H9 (cell line): ENCODE measurements at regions not wholly inside any gene's neighbourhood (a gene's known extent, or its start where the extent isn't known, plus 50 kb on each side); places are given as distances from the start of the nearest gene placed in this dataset.

Source experiments
- DNase-seq: peaks from one replicate; pipeline ENCODE4 v3.0.0-alpha.2; 2017
- H2AFZ ChIP-seq: one replicate; pipeline ENCODE4 v1.6.1; 2013; ENCODE audit warnings: mild to moderate bottlenecking, low read length, control low read depth, moderate library complexity
- H2AK5ac ChIP-seq: 2 replicates; pipeline ENCODE4 v1.6.1; 2013; ENCODE audit warnings: low read length, control low read depth, mixed read lengths; ENCODE audit not compliant: insufficient read length
- H2BK120ac ChIP-seq: one replicate; pipeline ENCODE4 v1.6.1; 2013; ENCODE audit warnings: low read depth, mild to moderate bottlenecking, low read length, control low read depth, inconsistent platforms; ENCODE audit not compliant: poor library complexity, severe bottlenecking
- H2BK12ac ChIP-seq: 2 replicates; pipeline ENCODE4 v1.6.1; 2013; ENCODE audit warnings: low read length, control low read depth, mixed read lengths, low read depth; ENCODE audit not compliant: insufficient read length
- H2BK15ac ChIP-seq: 2 replicates; pipeline ENCODE4 v1.6.1; 2013; ENCODE audit warnings: low read depth, low read length, control low read depth
- H2BK20ac ChIP-seq: one replicate; pipeline ENCODE4 v1.6.1; 2013; ENCODE audit warnings: low read depth, mild to moderate bottlenecking, low read length, control low read depth, inconsistent platforms; ENCODE audit not compliant: poor library complexity, severe bottlenecking
- H2BK5ac ChIP-seq: 2 replicates; pipeline ENCODE4 v1.6.1; 2013; ENCODE audit warnings: low read length, control low read depth, mixed read lengths; ENCODE audit not compliant: insufficient read length
- H3K14ac ChIP-seq: 2 replicates; pipeline ENCODE4 v1.6.1; 2013; ENCODE audit warnings: low read length, control low read depth; ENCODE audit not compliant: insufficient read depth
- H3K18ac ChIP-seq: 2 replicates; pipeline ENCODE4 v1.6.1; 2013; ENCODE audit warnings: low read depth, mild to moderate bottlenecking, mixed read lengths, low read length, control low read depth; ENCODE audit not compliant: insufficient read length
- H3K23ac ChIP-seq: 2 replicates; pipeline ENCODE4 v1.6.1; 2013; ENCODE audit warnings: low read length, control low read depth, mixed read lengths, low read depth; ENCODE audit not compliant: insufficient read length
- H3K23me2 ChIP-seq: 2 replicates; pipeline ENCODE4 v1.6.1; 2013; ENCODE audit warnings: low read depth, mild to moderate bottlenecking, mixed read lengths, low read length, control low read depth; ENCODE audit not compliant: insufficient read length, poor library complexity, severe bottlenecking
- H3K27ac ChIP-seq: 2 replicates; pipeline ENCODE4 v1.5.1; 2013; ENCODE audit warnings: low read length, control low read depth, mixed read lengths, low read depth; ENCODE audit not compliant: insufficient read length
- H3K27me3 ChIP-seq: 2 replicates; pipeline ENCODE4 v1.6.1; 2013; ENCODE audit warnings: low read length, control low read depth, inconsistent platforms; ENCODE audit not compliant: insufficient read depth
- H3K4ac ChIP-seq: 2 replicates; pipeline ENCODE4 v1.6.1; 2013; ENCODE audit warnings: low read depth, mild to moderate bottlenecking, control low read depth, inconsistent platforms, low read length, moderate library complexity
- H3K4me1 ChIP-seq: 2 replicates; pipeline ENCODE4 v1.6.1; 2013; ENCODE audit warnings: low read length, control low read depth, inconsistent platforms; ENCODE audit not compliant: insufficient read depth
- H3K4me2 ChIP-seq: 2 replicates; pipeline ENCODE4 v1.6.1; 2013; ENCODE audit warnings: low read length, control low read depth, mixed read lengths; ENCODE audit not compliant: insufficient read length, insufficient read depth
- H3K56ac ChIP-seq: 2 replicates; pipeline ENCODE4 v1.6.1; 2013; ENCODE audit warnings: low read depth, mild to moderate bottlenecking, mixed read lengths, low read length, control low read depth; ENCODE audit not compliant: insufficient read length
- H3K79me1 ChIP-seq: 2 replicates; pipeline ENCODE4 v1.6.1; 2013; ENCODE audit warnings: low read depth, mild to moderate bottlenecking, moderate library complexity, low read length, control low read depth, inconsistent platforms; ENCODE audit not compliant: insufficient read depth, poor library complexity, severe bottlenecking
- H3K79me2 ChIP-seq: 2 replicates; pipeline ENCODE4 v1.6.1; 2013; ENCODE audit warnings: low read length, control low read depth, inconsistent platforms; ENCODE audit not compliant: insufficient read depth
- H3K9ac ChIP-seq: 2 replicates; pipeline ENCODE4 v1.6.1; 2013; ENCODE audit warnings: low read length, control low read depth, mixed read lengths; ENCODE audit not compliant: insufficient read length; ENCODE audit errors: extremely low read depth
- H3K9me3 ChIP-seq: one replicate; pipeline ENCODE4 v1.6.1; 2013; ENCODE audit warnings: low read depth, low read length, inconsistent platforms; ENCODE audit not compliant: control insufficient read depth
- H3T11ph ChIP-seq: one replicate; pipeline ENCODE4 v1.6.1; 2013; ENCODE audit warnings: mild to moderate bottlenecking, low read length, control low read depth, inconsistent platforms
- H4K20me1 ChIP-seq: one replicate; pipeline ENCODE4 v1.6.1; 2013; ENCODE audit not compliant: control insufficient read depth, insufficient read length, insufficient read depth
- H4K5ac ChIP-seq: 2 replicates; pipeline ENCODE4 v1.6.1; 2013; ENCODE audit warnings: low read depth, mild to moderate bottlenecking, mixed read lengths, low read length, control low read depth; ENCODE audit not compliant: insufficient read length
- H4K8ac ChIP-seq: replicated peaks from 2 replicates; pipeline ENCODE4 v1.6.1; 2013; ENCODE audit warnings: low read length, control low read depth, mixed read lengths, low read depth; ENCODE audit not compliant: insufficient read length
- H4K91ac ChIP-seq: 2 replicates; pipeline ENCODE4 v1.6.1; 2013; ENCODE audit warnings: low read depth, mild to moderate bottlenecking, moderate library complexity, mixed read lengths, low read length, control low read depth; ENCODE audit not compliant: insufficient read length
- H3K27ac Mint-ChIP-seq, 3 experiments: 2 replicates in 2 of 3; 3 replicates in 1 of 3; pipeline ENCODE4 v1.8.0; 2020 to 2021; ENCODE audit warnings: mixed read lengths in 3 of 3, mild to moderate bottlenecking in 1 of 3, moderate library complexity in 1 of 3
- H3K27me3 Mint-ChIP-seq: 2 replicates; pipeline ENCODE4 v1.8.0; 2021; ENCODE audit warnings: low read depth, mild to moderate bottlenecking, moderate library complexity, mixed read lengths
- H3K36me3 Mint-ChIP-seq, 3 experiments: 2 replicates in 2 of 3; 3 replicates in 1 of 3; pipeline ENCODE4 v1.8.0; 2020 to 2021; ENCODE audit warnings: low read depth in 3 of 3, mixed read lengths in 3 of 3; ENCODE audit not compliant: insufficient read depth in 1 of 3
- H3K4me1 Mint-ChIP-seq, 2 experiments: 2 replicates each; pipeline ENCODE4 v1.8.0; 2020; ENCODE audit warnings: mixed read lengths in 2 of 2
- H3K4me3 Mint-ChIP-seq, 2 experiments: 2 replicates in 1 of 2; 3 replicates in 1 of 2; pipeline ENCODE4 v1.8.0; 2020 to 2021; ENCODE audit warnings: mild to moderate bottlenecking in 2 of 2, mixed read lengths in 2 of 2, moderate library complexity in 1 of 2
- H3K9me3 Mint-ChIP-seq, 2 experiments: 2 replicates in 1 of 2; 3 replicates in 1 of 2; pipeline ENCODE4 v1.8.0; 2020; ENCODE audit warnings: mild to moderate bottlenecking in 2 of 2, mixed read lengths in 2 of 2, moderate library complexity in 1 of 2
- CTCF ChIP-seq: fragments of 200-600 bp; sonication (generic); conservative IDR thresholded peaks from 3 replicates; pipeline ENCODE4 v1.8.0; 2021; ENCODE audit warnings: antibody characterized with exemption, mild to moderate bottlenecking

- H3K79me1 ChIP-seq: no peaks in the 10 kb centered on the region
- DNase-seq: no peak
- H4K91ac ChIP-seq: no peak overlapping the region
- Mint-ChIP-seq H3K4me3 (no peak overlapping the region), H3K27me3 (no peaks in the 10 kb centered on the region), H3K36me3 (no peaks in the 10 kb centered on the region), H3K27ac (no peak overlapping the region), H3K9me3 (no peaks in the 10 kb centered on the region), H3K4me1 (peaks cover 12 to 13% of the 10 kb centered on the region in 2 experiments)
- no peak overlapping the region for H2BK120ac ChIP-seq
- no peak overlapping the region for H2BK5ac ChIP-seq
- H2BK15ac ChIP-seq: no peak overlapping the region
- no peak overlapping the region for H3K23ac ChIP-seq
- no peak overlapping the region for H2BK12ac ChIP-seq
- H3K4me1 ChIP-seq: peaks cover 3% of the 10 kb centered on the region; the same call in 1 of the 2 replicates
- no peak overlapping the region for H3K9ac ChIP-seq
- H3T11ph ChIP-seq: no peak overlapping the region
- no peak overlapping the region for H3K4me2 ChIP-seq
- no peak overlapping the region for H3K18ac ChIP-seq
- no peak overlapping the region for H4K5ac ChIP-seq
- no peak overlapping the region for H2BK20ac ChIP-seq
- H4K20me1 ChIP-seq: no peaks in the 10 kb centered on the region
- no peaks in the 10 kb centered on the region for H3K79me2 ChIP-seq
- no peak overlapping the region for H2AK5ac ChIP-seq
- no peak overlapping the region for H3K27ac ChIP-seq
- no peak for TF ChIP-seq CTCF
- H4K8ac ChIP-seq: no peak overlapping the region
- H2AFZ ChIP-seq: no peak overlapping the region
- H3K9me3 ChIP-seq: no peaks in the 10 kb centered on the region
- H3K27me3 ChIP-seq: no peaks in the 10 kb centered on the region
- H3K14ac ChIP-seq: no peak overlapping the region
- H3K4ac ChIP-seq: no peak overlapping the region
- no peaks in the 10 kb centered on the region for H3K23me2 ChIP-seq
- H3K56ac ChIP-seq: no peak overlapping the region
Observed at GRCh38 chr2:189374481-189374880, 66.8 kb upstream of the WDR75 start.
